Urothelium cell line (cell line): ENCODE measurements at regions not wholly inside any gene's neighbourhood (a gene's known extent, or its start where the extent isn't known, plus 50 kb on each side); places are given as distances from the start of the nearest gene placed in this dataset.

Experiments
- DNase-seq: peaks from one replicate; pipeline ENCODE4 v3.0.0; 2011; ENCODE audit warnings: low spot score, mixed read lengths
- FAIRE-seq: peaks from 2 replicates; lab custom pipeline; 2011; peaks lifted over from hg19 to GRCh38; lab: Jason Lieb, UNC

- no peak for DNase-seq
Observed at GRCh38 chr6:40759838-40760237, 172.7 kb upstream of the LRFN2 start.

GRCh38 chr6:40759264-40759663, 172.1 kb upstream of the LRFN2 start:
- no peak for FAIRE-seq
- no peak for DNase-seq

More at GRCh38 chr6:40759838-40760237, 172.7 kb upstream of the LRFN2 start:
- FAIRE-seq = no peak

- DNase-seq = peak; percentile 67
- FAIRE-seq = no peak
Observed at GRCh38 chr6:40755749-40756452, 168.7 kb upstream of the LRFN2 start.

GRCh38 chr6:40755046-40755681, 168.0 kb upstream of the LRFN2 start:
- peak; percentile 55 for DNase-seq
- no peak for FAIRE-seq

GRCh38 chr6:40754461-40755045, 167.4 kb upstream of the LRFN2 start:
- DNase-seq (no peak), FAIRE-seq (no peak)

GRCh38 chr6:40753675-40754448, 166.7 kb upstream of the LRFN2 start:
- no peak for FAIRE-seq
- no peak for DNase-seq

GRCh38 chr6:40753048-40753447, 165.9 kb upstream of the LRFN2 start:
- DNase-seq (no peak), FAIRE-seq (no peak)

GRCh38 chr6:40744835-40745234, 157.7 kb upstream of the LRFN2 start:
- FAIRE-seq = no peak
- DNase-seq = no peak

- DNase-seq = no peak
- no peak for FAIRE-seq
Observed at GRCh38 chr6:40743690-40744446, 156.7 kb upstream of the LRFN2 start.

- DNase-seq (no peak), FAIRE-seq (no peak)
Observed at GRCh38 chr6:40743226-40743625, 156.1 kb upstream of the LRFN2 start.

GRCh38 chr6:40740518-40740917, 153.4 kb upstream of the LRFN2 start:
- DNase-seq (no peak), FAIRE-seq (no peak)

- DNase-seq (no peak), FAIRE-seq (no peak)
Observed at GRCh38 chr6:40738551-40739193, 151.5 kb upstream of the LRFN2 start.

GRCh38 chr6:40735521-40735920, 148.4 kb upstream of the LRFN2 start:
- no peak for DNase-seq
- no peak for FAIRE-seq

- DNase-seq = no peak
- FAIRE-seq = no peak
Observed at GRCh38 chr6:40735121-40735520, 148.0 kb upstream of the LRFN2 start.

GRCh38 chr6:40734607-40735006, 147.4 kb upstream of the LRFN2 start:
- no peak for DNase-seq
- no peak for FAIRE-seq

- DNase-seq = no peak
- no peak for FAIRE-seq
Observed at GRCh38 chr6:40733770-40734396, 146.7 kb upstream of the LRFN2 start.

- FAIRE-seq = peak; percentile 9
- DNase-seq = no peak
Observed at GRCh38 chr6:40733290-40733689, 146.1 kb upstream of the LRFN2 start.

GRCh38 chr6:40732878-40733277, 145.7 kb upstream of the LRFN2 start:
- DNase-seq = no peak
- FAIRE-seq = no peak

GRCh38 chr6:40728643-40729042, 141.5 kb upstream of the LRFN2 start:
- DNase-seq (no peak), FAIRE-seq (no peak)

- DNase-seq (no peak), FAIRE-seq (no peak)
Observed at GRCh38 chr6:40727271-40727670, 140.1 kb upstream of the LRFN2 start.
